ENCODE measurements at regions not wholly inside any gene's neighbourhood (a gene's known extent, or its start where the extent isn't known, plus 50 kb on each side); places are given as distances from the start of the nearest gene placed in this dataset.

DNA sequence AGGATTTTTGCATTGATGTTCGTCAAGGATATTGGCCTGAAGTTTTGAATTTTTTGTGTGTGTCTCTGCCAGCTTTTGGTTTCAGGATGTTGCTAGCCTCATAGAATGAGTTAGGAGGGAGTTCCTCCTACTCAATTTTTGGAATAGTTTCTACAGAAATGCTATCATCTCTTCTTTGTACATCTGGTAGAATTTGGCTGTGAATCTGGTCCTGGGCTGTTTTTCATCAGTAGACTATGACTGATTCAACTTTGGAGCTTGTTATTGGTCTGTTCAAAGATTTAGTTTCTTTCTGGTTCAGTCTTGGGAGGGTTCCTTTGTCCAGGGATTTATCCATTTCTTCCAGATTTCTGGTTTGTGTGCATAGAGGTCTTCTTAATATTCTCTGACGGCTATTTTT lies 166.7 kb downstream of the ST6GAL2 start:
- Mint-ChIP-seq H3K27ac (no peak overlapping the region), H3K27me3 (no peaks in the 10 kb centered on the region), H3K9me3 (peaks cover 3 to 15% (median 5%) of the 10 kb centered on the region in 3 donors), H3K4me1 (no peaks in the 10 kb centered on the region), H3K36me3 (no peaks in the 10 kb centered on the region), H3K4me3 (no peak overlapping the region)

GRCh38 chr2:106720026-106720425 lies 165.9 kb downstream of the ST6GAL2 start:
- Mint-ChIP-seq H3K27ac (no peak overlapping the region), H3K27me3 (no peaks in the 10 kb centered on the region), H3K36me3 (no peaks in the 10 kb centered on the region), H3K4me3 (no peak overlapping the region), H3K9me3 (peaks cover 4 to 15% (median 5%) of the 10 kb centered on the region in 3 donors), H3K4me1 (no peaks in the 10 kb centered on the region)

GRCh38 chr2:106724301-106724794 lies 161.6 kb downstream of the ST6GAL2 start:
- Mint-ChIP-seq H3K9me3 (peaks cover 0 to 3% (median 3%) of the 10 kb centered on the region in 3 donors), H3K27me3 (no peaks in the 10 kb centered on the region), H3K4me1 (no peaks in the 10 kb centered on the region), H3K36me3 (no peaks in the 10 kb centered on the region), H3K27ac (no peak overlapping the region), H3K4me3 (no peak overlapping the region)

- no peak overlapping the region for H3K4me3 Mint-ChIP-seq
- no peaks in the 10 kb centered on the region for H3K27me3 Mint-ChIP-seq
- peaks cover 3% of the 10 kb centered on the region for H3K36me3 Mint-ChIP-seq
- peaks cover 0 to 8% (median 2%) of the 10 kb centered on the region in 3 donors for H3K9me3 Mint-ChIP-seq
- no peaks in the 10 kb centered on the region for H3K4me1 Mint-ChIP-seq
- no peak overlapping the region for H3K27ac Mint-ChIP-seq
Observed at GRCh38 chr2:106734165-106734564, 151.8 kb downstream of the ST6GAL2 start.

GRCh38 chr2:106735807-106736206 lies 150.2 kb downstream of the ST6GAL2 start:
- H3K4me3 Mint-ChIP-seq = no peak overlapping the region
- H3K4me1 Mint-ChIP-seq = no peaks in the 10 kb centered on the region
- peaks cover 3% of the 10 kb centered on the region for H3K36me3 Mint-ChIP-seq
- no peak overlapping the region for H3K27ac Mint-ChIP-seq
- no peaks in the 10 kb centered on the region for H3K27me3 Mint-ChIP-seq
- H3K9me3 Mint-ChIP-seq = peaks cover 2 to 8% (median 2%) of the 10 kb centered on the region in 3 donors

- Mint-ChIP-seq H3K36me3 (peaks cover 3% of the 10 kb centered on the region), H3K27ac (no peak overlapping the region), H3K4me3 (no peak overlapping the region), H3K27me3 (no peaks in the 10 kb centered on the region), H3K4me1 (no peaks in the 10 kb centered on the region), H3K9me3 (peaks cover 2 to 8% (median 2%) of the 10 kb centered on the region in 3 donors)
Observed at GRCh38 chr2:106736221-106736620, 149.7 kb downstream of the ST6GAL2 start.

- H3K27ac Mint-ChIP-seq = no peak overlapping the region
- H3K36me3 Mint-ChIP-seq = no peaks in the 10 kb centered on the region
- peaks cover 2% of the 10 kb centered on the region for H3K27me3 Mint-ChIP-seq
- no peaks in the 10 kb centered on the region for H3K4me1 Mint-ChIP-seq
- no peak overlapping the region for H3K4me3 Mint-ChIP-seq
- H3K9me3 Mint-ChIP-seq = peaks cover 0 to 2% (median 2%) of the 10 kb centered on the region in 3 donors
Observed at GRCh38 chr2:106745468-106745867, 140.5 kb downstream of the ST6GAL2 start.

DNA sequence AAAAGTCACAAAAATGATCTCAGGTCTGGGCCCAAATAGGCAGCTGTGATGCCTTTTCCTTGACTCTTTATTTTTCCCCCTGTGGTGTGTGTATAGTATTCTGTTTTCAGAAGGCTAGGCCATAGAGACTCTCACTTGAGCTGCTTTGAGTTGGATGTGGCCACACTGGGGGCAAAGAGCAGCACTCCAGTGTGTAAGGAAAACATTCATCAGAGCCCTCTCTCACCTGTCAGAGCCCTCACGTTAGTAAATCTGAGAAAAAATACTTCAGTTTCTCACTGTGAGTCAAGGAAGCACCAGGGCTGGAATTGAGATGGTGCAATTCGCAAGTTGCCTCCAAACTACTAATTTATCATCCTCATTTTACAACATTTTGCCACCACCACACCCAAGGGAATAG lies 136.1 kb downstream of the ST6GAL2 start:
- Mint-ChIP-seq H3K9me3 (peaks cover 0 to 5% (median 4%) of the 10 kb centered on the region in 3 donors), H3K36me3 (no peaks in the 10 kb centered on the region), H3K4me3 (no peak overlapping the region), H3K27ac (no peak overlapping the region), H3K27me3 (peaks cover 2% of the 10 kb centered on the region), H3K4me1 (no peaks in the 10 kb centered on the region)

Measured in IgD-negative memory B cell (primary cell).